HG03460 (cell line): ENCODE measurements at regions not wholly inside any gene's neighbourhood (a gene's known extent, or its start where the extent isn't known, plus 50 kb on each side); places are given as distances from the start of the nearest gene placed in this dataset.
A peak's percentile ranks its signal among the peaks of the same experiment; 100 is the strongest.
"Not testable (repeated sequence)": the region's sequence is repeated elsewhere in the genome, so short reads cannot be mapped to it uniquely, and the experiment has no call there.

Source experiments
- ATAC-seq: cut with Tn5 transposase; IDR thresholded peaks from one replicate; pipeline ENCODE4 v1.9.1; 2021; ENCODE audit not compliant: unreplicated experiment

DNA sequence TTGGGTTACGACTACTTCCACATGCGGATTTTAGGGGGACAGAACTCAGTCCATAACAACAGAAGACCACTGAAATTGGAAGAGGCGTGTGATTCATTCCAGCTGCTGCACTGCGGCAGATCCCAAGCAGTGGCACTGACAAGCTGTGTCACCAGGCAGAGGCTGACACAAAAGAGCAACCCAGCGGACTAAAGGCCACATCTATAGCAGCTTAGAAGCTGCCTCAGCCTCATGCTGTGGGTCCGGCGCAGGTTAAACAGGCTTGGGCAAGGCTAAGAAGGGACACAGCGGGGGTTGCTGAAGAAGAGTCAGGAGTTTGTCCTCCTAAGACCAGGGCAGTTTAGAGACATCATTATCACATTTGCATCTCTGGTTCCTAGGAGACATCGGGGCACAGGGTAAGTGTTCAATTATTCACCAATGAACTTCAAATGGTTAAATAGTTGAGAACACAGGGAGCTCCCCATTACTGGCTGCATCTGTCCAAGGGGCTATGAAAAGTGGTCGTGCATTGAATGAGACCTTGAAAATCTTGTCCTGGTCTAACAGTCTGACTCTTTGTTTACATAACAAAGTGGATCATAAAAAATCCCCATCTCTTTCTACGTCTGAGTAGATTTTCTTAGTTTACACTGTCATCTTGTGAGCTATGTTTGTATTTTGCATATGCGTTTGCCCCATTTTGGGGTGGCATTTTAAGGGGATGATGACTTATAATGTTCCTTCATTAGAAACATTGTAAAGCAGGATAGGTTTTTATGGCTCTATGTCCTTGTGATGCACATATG lies 162.3 kb upstream of the TRIB2 start:
- ATAC-seq, result no peak

DNA sequence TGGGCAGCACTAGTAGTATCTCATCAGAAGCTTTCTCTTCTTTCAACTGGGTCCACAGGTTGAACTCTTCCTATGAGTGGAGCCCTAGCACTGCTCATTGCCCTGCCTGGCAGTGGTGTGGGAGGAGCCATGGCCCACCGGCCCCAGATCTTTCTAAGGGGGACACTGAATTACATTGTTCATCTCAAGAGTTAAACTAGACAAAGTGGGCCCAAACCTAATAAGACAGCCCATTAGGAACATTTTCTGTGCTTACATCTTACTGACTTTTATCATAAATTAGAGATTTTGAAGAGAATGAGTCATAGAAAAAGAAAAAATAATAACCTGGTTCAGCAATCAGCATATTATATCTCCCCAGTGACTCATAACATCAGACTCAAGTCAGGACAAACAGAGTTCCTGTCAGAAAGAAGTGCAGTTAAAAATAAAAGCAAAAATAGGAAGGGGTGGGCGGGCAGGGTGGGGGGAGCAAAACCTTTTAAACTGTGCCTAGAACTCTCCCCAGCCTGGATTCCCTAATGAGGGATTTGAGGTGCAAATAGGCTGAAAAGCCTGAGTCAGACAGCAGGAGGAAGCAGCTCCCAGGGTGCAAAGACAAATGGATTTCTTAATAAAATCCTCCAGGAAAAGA lies 161.6 kb upstream of the TRIB2 start:
- ATAC-seq, result no peak

DNA sequence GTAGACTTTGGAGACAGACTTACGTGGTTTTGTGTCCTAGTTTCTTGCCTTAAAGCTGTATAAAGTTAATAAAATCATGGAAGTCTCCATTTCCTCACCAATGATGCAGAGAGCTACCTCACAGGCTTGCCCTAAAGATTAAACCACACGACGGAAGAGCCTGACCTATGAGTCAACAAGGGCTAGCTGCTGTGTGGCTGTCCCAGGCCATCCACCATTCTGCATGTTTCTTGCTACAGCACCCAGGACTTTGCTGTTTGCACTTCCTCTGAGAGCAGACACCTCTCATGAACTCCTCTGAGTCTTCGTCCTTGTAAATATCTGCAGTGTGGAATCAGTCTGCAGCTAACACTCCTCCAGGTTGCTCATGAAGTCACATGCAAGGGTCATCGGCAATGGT lies 160.0 kb upstream of the TRIB2 start:
- ATAC-seq, result no peak

DNA sequence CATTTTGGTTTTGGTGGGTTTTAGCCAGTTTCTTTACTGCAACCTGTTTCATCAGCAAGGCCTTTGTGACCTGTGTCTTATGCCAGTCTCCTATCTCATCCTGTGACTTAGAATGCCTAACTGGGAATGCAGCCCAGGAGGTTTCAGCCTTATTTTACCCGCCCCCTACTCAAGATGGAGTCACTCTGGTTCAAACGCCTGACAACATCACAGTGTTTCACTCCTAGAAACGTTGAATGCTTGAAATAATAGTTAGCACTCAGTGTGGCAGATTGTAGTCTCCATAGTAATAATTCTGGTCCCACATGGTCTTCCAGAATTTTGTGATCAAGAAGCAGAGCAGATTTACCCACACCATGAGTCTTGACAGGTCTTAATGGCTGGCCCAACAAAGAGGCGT lies 159.0 kb upstream of the TRIB2 start:
- no peak for ATAC-seq

DNA sequence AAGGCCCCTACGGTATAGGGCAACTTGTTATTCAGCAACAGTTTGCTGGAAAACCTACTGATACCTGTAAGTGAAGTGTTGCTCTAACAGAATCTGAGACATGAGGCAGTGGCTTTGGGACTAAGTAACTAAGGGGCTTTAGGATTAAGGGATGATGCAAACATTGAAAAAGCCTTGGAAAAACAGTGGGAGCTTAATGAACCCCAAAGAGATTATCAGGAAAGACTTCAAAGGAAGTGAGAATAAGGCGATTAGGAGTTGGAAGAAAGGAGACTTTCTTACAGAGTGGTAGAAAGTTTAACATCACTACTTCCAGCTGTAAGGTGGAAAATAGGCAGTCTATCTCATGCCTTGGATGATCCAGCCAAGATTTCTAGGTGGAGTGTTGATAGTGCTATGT lies 158.2 kb upstream of the TRIB2 start:
- ATAC-seq, result no peak

DNA sequence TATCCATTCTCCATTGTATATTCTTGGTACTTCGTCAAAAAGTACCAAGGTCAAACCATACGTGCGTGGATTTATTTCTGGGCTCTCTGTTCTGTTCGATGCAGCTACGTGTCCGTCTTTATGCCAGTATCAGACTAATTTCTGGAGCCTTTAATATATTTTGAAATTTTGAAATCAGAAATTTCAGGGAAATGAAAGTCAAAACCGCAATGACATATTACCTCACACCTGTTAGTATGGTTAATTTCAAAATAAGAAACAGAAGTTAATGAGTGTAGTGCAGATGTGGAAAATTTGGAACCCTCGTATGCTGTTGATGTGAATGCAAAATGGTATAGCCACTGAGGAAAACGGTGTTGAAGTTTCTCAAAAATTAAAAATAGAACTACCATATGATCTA lies 156.1 kb upstream of the TRIB2 start:
- no peak for ATAC-seq

DNA sequence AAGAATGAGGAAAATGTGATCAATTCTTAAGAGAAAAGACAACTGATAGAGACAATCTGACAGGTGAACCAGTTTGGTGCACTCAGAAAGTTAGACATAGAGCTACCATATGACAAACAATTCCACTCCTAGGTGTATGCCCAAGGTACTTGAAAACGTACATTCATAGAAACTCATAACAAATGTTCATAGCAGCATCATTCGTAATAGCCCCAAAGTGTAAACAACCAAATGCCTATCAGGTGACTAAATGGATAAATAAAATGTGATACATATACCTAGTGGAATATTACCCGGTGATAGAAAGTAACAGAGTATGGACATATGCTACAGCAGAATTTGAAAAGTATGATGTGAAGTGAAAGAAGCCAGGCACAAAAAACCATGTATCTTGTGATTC lies 149.3 kb upstream of the TRIB2 start:
- ATAC-seq, result no peak

DNA sequence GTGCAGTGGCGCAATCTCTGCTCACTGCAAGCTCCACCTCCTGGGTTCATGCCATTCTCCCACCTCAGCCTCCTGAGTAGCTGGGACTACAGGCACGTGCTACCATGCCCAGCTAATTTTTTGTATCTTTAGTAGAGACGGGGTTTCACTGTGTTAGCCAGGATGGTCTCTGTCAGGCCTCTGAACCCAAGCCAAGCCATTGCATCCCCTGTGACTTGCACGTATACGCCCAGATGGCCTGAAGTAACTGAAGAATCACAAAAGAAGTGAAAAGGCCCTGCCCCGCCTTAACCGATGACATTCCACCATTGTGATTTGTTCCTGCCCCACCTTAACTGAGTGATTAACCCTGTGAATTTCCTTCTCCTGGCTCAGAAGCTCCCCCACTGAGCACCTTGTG lies 147.2 kb upstream of the TRIB2 start:
- ATAC-seq, result not testable (repeated sequence)

DNA sequence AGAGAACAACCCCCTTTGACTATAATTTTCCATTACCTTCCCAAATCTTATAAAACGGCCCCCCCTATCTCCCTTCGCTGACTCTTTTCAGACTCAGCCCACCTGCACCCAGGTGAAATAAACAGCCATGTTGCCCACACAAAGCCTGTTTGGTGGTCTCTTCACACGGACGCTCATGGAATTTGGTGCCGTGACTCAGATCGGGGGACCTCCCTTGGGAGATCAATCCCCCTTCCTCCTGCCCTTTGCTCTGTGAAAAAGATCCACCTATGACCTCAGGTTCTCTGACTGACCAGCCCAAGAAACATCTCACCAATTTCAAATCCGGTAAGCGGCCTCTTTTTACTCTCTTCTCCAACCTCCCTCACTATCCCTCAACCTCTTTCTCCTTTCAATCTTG lies 146.8 kb upstream of the TRIB2 start:
- ATAC-seq, result not testable (repeated sequence)

DNA sequence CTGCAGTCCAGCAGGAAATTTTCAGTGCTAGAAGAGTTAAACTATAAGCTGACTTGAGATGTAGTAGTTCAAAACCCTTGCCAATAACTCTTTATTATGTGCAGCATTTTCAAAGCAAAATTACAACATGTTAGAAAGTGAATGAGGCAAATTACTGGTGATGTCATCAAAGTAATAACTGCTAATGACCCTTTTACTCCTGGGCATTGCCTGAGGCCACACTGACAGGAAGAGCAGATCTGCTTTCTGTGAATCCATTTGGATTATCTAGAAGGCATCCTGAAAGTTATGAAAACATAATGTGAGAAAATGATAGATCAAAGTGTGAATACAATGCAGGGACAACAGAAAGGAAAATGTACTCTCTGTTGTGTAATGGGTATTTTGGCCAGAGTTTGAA lies 139.6 kb upstream of the TRIB2 start:
- ATAC-seq, result no peak

DNA sequence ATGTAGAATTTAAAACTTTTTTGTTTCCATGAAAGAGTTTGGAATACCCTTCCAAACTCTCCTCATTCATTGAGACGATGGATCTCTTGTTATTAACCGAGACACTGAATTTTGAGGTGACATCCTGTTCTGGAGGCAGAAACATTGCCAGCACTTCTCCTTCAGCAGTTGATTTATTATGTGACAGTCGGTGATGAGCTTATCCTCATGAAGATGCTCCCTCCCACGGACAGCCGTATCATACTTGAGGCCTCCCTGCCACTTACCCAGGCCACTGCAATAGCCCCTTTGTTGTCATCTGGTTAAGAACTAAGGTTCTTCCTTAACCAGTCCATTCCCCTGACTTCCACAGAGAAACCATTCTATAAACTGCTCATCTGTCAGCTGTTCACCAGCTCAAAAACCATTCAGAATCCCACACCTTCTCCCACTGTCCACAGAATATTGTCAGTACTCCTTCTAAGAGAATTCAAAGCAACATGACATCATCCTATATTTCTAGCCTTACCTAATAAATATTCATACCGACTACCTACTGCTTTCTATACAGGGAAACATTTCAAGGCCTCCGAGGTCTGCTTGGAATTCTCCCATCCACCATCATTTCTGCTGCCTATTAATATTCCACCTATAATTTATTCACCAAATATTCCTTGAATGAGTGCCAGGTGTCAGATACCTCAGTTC lies 139.0 kb upstream of the TRIB2 start:
- ATAC-seq, result no peak

DNA sequence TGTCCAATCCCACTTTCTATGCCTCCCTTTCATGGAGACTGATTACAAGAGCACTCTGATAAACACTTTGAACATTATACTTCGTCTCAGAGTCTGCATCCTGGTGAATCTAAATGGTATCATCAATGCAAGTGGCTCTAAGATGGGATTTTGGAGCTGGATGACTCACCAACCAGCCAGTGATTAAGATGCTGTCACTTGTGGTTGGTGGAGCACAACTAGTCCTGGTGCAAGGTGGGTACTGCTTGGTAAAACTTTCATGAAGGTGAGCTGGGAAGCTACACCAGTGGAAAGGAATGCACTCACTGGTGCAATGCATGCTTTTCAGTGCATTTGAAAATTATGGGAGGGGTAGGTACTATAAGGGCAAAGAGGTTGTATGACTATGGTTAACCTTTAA lies 137.7 kb upstream of the TRIB2 start:
- no peak for ATAC-seq

DNA sequence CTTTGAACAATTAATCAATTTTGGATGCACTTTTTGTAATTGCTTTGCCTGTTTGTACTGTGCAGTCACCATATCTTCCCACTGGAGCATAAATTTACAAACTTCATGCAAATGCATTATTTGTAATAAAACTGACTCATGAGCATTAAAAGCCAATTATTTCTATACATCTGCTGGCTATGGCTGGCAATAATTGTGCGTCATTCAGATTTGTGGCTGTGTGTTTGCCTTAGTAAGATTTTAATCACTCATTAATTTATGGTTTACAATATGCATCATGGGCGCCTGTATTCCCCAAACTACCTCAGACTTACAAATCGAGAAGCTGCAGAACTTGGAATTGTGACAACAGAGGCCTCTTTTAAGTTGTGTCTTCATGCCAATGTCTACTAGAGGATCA lies 132.4 kb upstream of the TRIB2 start:
- no peak for ATAC-seq

DNA sequence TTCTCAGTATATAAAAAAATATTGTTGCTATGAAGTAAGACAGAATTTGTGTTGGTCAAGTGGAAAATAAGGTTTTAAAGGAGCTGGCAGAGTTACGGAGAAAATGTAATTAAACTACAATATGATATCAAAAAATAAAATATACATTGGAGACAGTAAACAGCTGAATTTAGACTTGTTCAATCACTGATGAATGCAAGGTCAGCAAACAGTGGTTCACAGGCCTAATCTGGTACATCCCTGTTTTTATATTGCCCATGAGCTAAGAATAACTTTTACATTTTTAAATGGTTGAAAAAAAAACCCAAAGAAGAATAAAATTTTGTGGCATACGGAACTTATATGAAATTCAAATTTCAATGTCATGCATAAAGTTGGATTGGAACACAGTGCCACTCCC lies 131.0 kb upstream of the TRIB2 start:
- no peak for ATAC-seq

DNA sequence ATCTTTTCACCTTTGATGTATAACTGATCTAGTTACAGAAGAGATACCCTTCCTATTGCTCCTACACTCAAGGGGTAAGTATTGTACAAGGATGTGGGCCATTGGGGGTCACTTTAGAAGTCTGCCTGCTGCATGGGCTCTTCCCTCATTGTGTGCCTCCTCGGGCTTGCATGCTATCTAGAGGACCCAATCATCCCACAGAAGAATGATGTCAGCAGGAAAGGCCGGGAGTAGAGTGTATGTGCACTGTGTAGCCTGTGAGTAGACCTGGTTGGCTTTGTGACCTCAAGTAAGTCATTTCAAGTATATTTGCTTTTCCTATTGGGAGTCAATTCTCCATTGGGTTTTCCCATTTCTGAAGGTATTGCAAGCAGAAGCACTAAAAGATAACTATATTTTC lies 129.5 kb upstream of the TRIB2 start:
- ATAC-seq, result no peak

DNA sequence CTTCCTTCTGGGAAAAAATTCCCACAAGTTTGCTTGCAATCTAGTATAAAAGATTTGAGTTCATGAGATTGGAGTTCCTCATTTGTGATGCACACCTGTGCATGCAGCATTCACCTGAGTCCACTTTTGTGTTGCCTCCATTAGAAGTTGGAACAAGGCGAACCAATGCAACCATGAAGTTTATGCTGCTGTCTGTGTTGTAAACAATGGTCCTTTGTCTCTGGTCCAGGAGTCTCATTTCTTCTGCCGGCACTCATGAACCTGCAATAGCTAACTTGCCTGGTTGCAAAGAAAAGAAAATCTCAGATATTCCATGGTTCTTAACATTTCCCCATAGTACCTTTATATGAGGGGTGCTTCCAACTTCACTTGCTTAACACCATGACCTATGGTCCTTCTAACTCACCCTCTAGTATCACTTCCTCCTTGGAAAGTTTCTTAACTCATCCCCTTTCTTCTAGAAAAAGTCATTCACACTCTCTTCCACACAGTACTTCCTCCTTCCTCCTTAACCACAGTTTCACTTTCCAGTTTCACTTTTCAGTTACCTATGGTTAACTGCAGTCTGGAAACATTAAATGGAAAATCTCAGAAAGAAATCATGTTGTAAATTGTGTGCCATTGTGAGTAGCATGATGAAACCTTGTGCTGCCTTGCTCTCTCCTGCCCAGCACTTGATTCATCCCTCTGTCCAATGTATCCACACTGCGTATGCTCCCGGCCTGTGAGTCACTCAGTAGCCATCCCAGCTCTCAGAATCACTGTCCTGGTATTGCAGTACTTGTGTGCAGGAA lies 128.8 kb upstream of the TRIB2 start:
- peak; percentile 84 for ATAC-seq

DNA sequence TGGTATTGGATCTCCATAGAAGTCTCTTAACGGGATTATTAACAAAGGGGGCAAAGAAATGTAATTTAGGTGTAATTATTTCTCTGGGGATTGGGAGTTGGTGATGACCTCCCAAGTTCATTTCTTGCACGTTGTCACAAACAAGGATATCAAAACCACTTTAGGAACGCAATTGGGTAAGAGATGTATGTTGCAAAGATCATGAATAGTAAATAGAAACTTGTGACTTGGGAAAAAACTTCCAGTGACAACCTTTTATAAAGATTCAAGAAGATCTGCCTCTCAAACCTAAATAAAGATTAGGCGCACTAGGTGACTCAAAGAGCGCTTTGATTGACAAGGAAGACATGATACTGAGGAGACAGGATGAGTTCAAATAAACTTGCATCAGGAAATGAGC lies 127.8 kb upstream of the TRIB2 start:
- no peak for ATAC-seq

DNA sequence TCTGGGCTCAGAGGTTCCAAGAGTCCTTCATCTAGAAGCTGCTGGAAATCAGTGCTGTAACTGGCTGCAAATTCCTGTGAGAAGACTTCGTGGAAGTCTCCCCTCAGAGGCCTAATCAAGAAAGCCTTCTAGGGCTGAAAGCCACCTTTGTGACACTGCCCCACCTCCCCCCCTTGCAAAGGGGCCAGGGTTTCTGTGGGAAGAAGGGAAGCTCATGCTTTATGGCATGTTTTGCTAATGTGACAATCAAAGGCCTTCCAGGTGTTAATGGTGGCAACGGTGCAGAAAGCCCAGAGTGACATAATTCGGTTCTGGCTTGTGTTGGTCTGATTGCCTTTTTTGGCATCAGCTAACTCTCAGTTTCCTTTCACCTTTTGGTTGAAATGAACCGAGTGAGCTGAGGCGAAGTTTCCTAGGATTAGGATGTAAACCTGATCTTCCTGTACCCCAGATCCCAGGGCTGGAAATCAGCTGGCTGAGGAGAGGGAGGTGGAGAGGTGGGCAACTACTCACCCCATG lies 126.9 kb upstream of the TRIB2 start:
- ATAC-seq, result no peak

DNA sequence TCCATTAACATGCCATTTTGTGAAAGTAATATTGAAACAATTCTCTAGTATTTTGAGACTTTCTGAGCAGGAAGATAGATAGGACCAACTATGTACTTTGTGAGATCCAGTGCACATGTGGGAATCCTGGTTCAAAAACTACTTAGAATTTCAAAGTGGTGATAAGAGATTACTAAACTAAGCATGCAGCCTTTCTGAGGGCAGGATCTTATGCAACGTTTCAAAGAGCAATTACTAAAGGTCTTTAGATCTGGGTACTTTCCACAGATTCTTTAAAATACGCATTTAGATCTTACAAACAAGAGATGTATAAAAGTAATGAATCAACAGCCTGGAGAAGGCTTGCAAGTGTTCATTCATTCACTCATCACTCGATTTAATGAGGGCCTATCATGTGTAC lies 124.4 kb upstream of the TRIB2 start:
- ATAC-seq, result no peak

DNA sequence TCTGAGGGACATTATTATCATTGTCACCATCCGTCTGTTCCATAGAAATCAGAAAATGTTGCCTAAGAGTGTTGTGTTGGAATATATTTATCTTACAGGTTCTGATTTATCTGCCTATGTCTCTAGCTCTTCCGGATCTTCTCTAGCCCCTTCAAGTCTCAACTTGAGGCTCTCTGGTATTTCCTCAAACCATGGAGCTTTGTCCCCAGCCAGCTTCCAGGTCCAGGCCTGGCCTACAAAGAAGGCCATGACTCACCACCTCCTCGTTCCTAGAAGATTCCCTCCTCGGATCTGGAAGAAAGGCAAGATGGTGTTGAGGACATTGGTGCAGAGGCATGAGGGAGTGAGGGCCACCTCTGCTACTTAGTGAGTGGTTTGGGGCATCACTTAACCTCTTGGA lies 122.1 kb upstream of the TRIB2 start:
- ATAC-seq, result no peak

DNA sequence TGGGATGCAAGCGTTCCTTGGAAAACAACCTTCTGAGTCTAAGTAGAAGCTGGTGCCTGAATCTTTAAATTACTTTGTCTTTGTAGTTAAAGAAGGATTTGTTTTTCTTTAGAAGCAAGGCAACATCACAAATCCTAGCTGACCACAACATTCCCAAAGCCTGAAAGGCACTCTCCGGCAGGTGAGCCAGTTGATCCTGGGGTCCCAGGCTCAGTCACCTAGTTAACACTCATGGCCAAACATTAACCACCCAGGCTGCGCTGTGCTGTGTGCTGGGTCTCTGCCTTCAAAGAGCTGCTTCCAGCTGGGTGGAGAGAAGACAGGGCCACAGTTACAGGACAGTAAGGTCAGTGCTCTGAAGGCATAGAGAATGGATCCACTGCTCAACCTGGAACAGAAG lies 120.0 kb upstream of the TRIB2 start:
- no peak for ATAC-seq
